Sigmoid colon (tissue), 4 donors: ENCODE measurements at regions not wholly inside any gene's neighbourhood (a gene's known extent, or its start where the extent isn't known, plus 50 kb on each side); places are given as distances from the start of the nearest gene placed in this dataset.

Experiments used
- EP300 ChIP-seq, 4 donors: sonication (generic); formaldehyde crosslinking; IDR thresholded peaks; one replicate each; pipeline ENCODE4 v1.6.1; 2017; ENCODE audit warnings: antibody characterized with exemption in 4 of 4
- POLR2A ChIP-seq, 2 donors: fragments of 450-650 bp; IDR thresholded peaks; one replicate each; pipeline ENCODE4 v1.6.1; 2016; ENCODE audit warnings: antibody characterized with exemption in 2 of 2, mild to moderate bottlenecking in 2 of 2, moderate library complexity in 2 of 2
- POLR2AphosphoS5 ChIP-seq, 4 donors: sonication (generic); formaldehyde crosslinking; IDR thresholded peaks; one replicate each; pipeline ENCODE4 v1.6.1; 2017; ENCODE audit warnings: antibody characterized with exemption in 4 of 4
- TF ChIP-seq, protein P1 (sequence below), 4 experiments: fragments of 450-650 bp in 3 of 4; fragments of 200-600 bp in 1 of 4; IDR thresholded peaks; one replicate each; pipeline ENCODE4 v1.5.1; 2016 to 2019; ENCODE audit warnings: antibody characterized with exemption in 4 of 4, mild to moderate bottlenecking in 3 of 4, moderate library complexity in 2 of 4

DNA sequence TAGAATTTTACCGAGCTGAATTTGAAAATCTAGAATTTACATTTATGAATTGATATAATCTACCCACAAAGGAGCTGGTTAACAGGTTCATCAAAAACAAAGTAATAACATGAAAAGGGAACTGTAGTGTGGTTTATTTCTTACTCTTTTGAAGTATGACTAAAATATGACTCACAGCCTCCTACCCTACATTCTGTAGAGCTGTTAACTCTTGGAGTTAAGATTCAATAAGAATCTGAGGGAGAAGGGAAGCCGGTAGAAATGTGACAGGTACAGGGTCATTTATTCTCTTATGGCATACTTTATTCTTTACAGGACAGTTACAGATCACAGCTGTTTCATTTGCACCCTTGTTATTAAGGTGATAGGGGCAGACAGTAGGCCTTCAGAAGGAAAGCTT lies 132.2 kb upstream of the FAM47B start:
- no peak for TF ChIP-seq POLR2A (IDR thresholded peaks at IDR 0.05)
- TF ChIP-seq, protein P1, sequence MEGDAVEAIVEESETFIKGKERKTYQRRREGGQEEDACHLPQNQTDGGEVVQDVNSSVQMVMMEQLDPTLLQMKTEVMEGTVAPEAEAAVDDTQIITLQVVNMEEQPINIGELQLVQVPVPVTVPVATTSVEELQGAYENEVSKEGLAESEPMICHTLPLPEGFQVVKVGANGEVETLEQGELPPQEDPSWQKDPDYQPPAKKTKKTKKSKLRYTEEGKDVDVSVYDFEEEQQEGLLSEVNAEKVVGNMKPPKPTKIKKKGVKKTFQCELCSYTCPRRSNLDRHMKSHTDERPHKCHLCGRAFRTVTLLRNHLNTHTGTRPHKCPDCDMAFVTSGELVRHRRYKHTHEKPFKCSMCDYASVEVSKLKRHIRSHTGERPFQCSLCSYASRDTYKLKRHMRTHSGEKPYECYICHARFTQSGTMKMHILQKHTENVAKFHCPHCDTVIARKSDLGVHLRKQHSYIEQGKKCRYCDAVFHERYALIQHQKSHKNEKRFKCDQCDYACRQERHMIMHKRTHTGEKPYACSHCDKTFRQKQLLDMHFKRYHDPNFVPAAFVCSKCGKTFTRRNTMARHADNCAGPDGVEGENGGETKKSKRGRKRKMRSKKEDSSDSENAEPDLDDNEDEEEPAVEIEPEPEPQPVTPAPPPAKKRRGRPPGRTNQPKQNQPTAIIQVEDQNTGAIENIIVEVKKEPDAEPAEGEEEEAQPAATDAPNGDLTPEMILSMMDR (IDR thresholded peaks at IDR 0.05) = no peak
- no peak for TF ChIP-seq EP300 (IDR thresholded peaks at IDR 0.05)
- no peak for TF ChIP-seq POLR2AphosphoS5 (IDR thresholded peaks at IDR 0.05)
